ENCODE measurements at regions not wholly inside any gene's neighbourhood (a gene's known extent, or its start where the extent isn't known, plus 50 kb on each side); places are given as distances from the start of the nearest gene placed in this dataset.

- Mint-ChIP-seq H3K36me3 (no peaks in the 10 kb centered on the region), H3K4me1 (no peaks in the 10 kb centered on the region), H3K4me3 (no peak overlapping the region), H3K9me3 (peaks cover 2% of the 10 kb centered on the region), H3K27me3 (no peaks in the 10 kb centered on the region), H3K27ac (no peak overlapping the region)
- POLR2A ChIA-PET: no interaction called here
- DNase-seq (no peak), ATAC-seq (ENCODE audit: low read depth) (no peak)
Measured at GRCh38 chr2:116645155-116645554, 1169.3 kb upstream of the DDX18 start.

DNA sequence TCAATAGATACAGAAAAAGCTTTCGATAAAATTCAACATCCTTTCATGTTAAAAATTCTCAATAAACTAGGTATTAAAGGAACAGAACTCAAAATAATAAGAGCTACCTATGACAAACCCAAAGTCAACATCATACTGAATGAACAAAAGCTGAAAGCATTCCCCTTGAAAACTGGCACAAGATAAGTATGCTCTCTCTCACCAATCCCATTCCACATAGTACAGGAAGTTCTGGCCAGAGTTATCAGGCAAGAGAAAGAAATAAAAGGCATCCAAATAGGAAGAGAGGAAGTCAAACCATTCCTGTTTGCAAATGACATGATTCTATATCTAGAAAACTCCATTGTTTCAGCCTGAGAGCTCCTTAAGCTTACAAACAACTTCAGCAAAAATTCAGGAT, 1145.8 kb upstream of the DDX18 start:
- Mint-ChIP-seq H3K9me3 (peaks cover 8% of the 10 kb centered on the region), H3K4me1 (no peaks in the 10 kb centered on the region), H3K27me3 (no peaks in the 10 kb centered on the region), H3K36me3 (no peaks in the 10 kb centered on the region), H3K27ac (no peak overlapping the region), H3K4me3 (no peak overlapping the region)
- POLR2A ChIA-PET: no interaction called here
- no peak for DNase-seq
- ATAC-seq (ENCODE audit: low read depth): no peak

- H3K27me3 Mint-ChIP-seq: no peaks in the 10 kb centered on the region
- ATAC-seq (ENCODE audit: low read depth): no peak
- no peaks in the 10 kb centered on the region for H3K4me1 Mint-ChIP-seq
- no peaks in the 10 kb centered on the region for H3K36me3 Mint-ChIP-seq
- no peak overlapping the region for H3K4me3 Mint-ChIP-seq
- peaks cover 10% of the 10 kb centered on the region for H3K9me3 Mint-ChIP-seq
- no peak overlapping the region for H3K27ac Mint-ChIP-seq
- POLR2A ChIA-PET: no interaction called here
- DNase-seq: no peak
Measured at GRCh38 chr2:116669782-116670181, 1144.7 kb upstream of the DDX18 start.

GRCh38 chr2:116674188-116674587, 1140.3 kb upstream of the DDX18 start:
- Mint-ChIP-seq H3K4me1 (no peaks in the 10 kb centered on the region), H3K36me3 (no peaks in the 10 kb centered on the region), H3K27me3 (no peaks in the 10 kb centered on the region), H3K4me3 (no peak overlapping the region), H3K9me3 (peaks cover 6% of the 10 kb centered on the region), H3K27ac (no peak overlapping the region)
- DNase-seq (no peak), ATAC-seq (ENCODE audit: low read depth) (no peak)
- POLR2A ChIA-PET: no interaction called here

DNA sequence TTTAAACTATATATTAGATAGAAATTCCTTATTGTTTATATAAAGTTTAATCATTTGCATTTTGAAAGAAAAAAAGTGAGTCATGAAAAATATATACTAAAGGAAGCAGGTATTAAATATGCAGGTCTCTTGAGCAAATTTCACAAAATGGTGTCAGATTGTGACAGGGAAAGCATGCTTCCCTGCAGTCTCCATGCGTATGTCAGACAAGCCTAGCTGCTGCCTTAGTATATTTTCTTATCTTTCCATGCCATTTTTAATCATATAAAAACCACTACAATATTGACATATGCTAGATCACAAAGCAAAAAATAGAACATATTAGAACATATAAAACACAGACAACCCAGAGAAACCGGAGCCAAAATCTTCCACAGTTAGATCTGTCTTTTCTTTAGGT, 1137.7 kb upstream of the DDX18 start:
- Mint-ChIP-seq H3K36me3 (no peaks in the 10 kb centered on the region), H3K9me3 (peaks cover 9% of the 10 kb centered on the region)

DNA sequence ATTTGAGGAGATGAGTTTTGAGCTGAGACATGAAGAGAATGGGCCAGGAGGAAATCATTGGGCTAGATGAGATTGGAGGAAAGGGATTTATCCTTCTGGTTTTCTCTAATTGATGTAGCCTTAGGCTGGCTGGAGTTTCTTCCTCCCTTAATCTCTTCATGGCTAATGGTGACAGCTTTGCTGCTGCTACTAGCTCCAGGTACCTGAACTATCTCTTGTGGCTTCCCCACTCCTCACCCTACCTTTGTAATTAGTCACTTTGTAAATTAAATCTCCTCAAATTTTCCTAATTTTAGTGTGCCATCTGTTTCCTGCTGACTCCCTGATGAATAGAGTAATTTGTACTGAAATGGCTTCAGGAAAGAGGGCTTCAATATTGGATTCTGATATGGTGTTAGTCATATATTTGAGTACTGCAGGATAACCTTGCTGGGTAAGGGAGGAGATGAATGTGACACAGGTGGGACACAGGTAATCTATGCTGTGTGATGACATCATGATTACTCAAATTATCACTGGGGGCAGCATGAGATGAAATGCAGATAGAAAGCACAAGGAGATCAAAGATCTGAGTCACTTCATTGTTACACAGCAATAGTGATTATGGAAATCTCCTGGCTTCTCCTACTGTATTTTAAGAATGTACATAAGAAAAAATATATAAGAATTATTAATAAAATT, 1134.1 kb upstream of the DDX18 start:
- no peak overlapping the region for H3K27ac Mint-ChIP-seq
- H3K27me3 Mint-ChIP-seq: no peaks in the 10 kb centered on the region
- H3K36me3 Mint-ChIP-seq: no peaks in the 10 kb centered on the region
- DNase-seq: no peak
- H3K9me3 Mint-ChIP-seq: peaks cover 3% of the 10 kb centered on the region
- no peak overlapping the region for H3K4me3 Mint-ChIP-seq
- POLR2A ChIA-PET: no interaction called here
- no peaks in the 10 kb centered on the region for H3K4me1 Mint-ChIP-seq
- ATAC-seq (ENCODE audit: low read depth): no peak

More for the DNA sequence above, 1137.7 kb upstream of the DDX18 start:
- Mint-ChIP-seq H3K4me3 (no peak overlapping the region), H3K27ac (no peak overlapping the region), H3K27me3 (no peaks in the 10 kb centered on the region), H3K4me1 (no peaks in the 10 kb centered on the region)
- ATAC-seq (ENCODE audit: low read depth) (no peak), DNase-seq (no peak)
- POLR2A ChIA-PET: no interaction called here

- POLR2A ChIA-PET: no interaction called here
- Mint-ChIP-seq H3K36me3 (no peaks in the 10 kb centered on the region), H3K4me3 (no peak overlapping the region), H3K9me3 (no peaks in the 10 kb centered on the region), H3K27me3 (no peaks in the 10 kb centered on the region), H3K27ac (no peak overlapping the region), H3K4me1 (no peaks in the 10 kb centered on the region)
- DNase-seq (no peak), ATAC-seq (ENCODE audit: low read depth) (no peak)
Measured at GRCh38 chr2:116687371-116687770, 1127.1 kb upstream of the DDX18 start.

DNA sequence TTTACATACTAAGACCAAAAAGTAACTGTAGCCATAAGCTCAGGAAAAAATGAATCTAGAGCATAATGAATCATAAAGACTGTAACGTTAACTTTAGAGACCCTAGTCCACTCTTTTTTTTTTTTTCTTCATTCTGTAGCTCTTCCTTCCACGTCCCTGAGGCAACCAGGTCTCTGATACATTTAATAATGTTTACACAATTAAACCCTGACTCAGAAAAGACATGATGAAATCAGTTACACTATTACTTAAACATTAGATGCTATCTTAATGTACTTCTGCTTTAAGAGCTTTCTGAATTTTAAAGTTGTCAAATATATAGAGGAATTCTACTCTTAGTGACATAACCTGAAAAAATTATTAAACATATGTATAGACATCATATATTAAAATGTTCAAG, 1121.5 kb upstream of the DDX18 start:
- Mint-ChIP-seq H3K36me3 (no peaks in the 10 kb centered on the region), H3K27me3 (no peaks in the 10 kb centered on the region), H3K4me3 (no peak overlapping the region), H3K4me1 (no peaks in the 10 kb centered on the region), H3K9me3 (no peaks in the 10 kb centered on the region), H3K27ac (no peak overlapping the region)
- DNase-seq (no peak), ATAC-seq (ENCODE audit: low read depth) (no peak)
- POLR2A ChIA-PET: no interaction called here

- no peaks in the 10 kb centered on the region for H3K4me1 Mint-ChIP-seq
- POLR2A ChIA-PET: no interaction called here
- H3K27ac Mint-ChIP-seq: no peak overlapping the region
- ATAC-seq (ENCODE audit: low read depth) (no peak), DNase-seq (no peak)
- no peaks in the 10 kb centered on the region for H3K27me3 Mint-ChIP-seq
- no peaks in the 10 kb centered on the region for H3K9me3 Mint-ChIP-seq
- no peak overlapping the region for H3K4me3 Mint-ChIP-seq
- H3K36me3 Mint-ChIP-seq: no peaks in the 10 kb centered on the region
Measured at GRCh38 chr2:116696223-116696622, 1118.3 kb upstream of the DDX18 start.

GRCh38 chr2:116696903-116697302, 1117.6 kb upstream of the DDX18 start:
- no peak for ATAC-seq (ENCODE audit: low read depth)
- Mint-ChIP-seq H3K36me3 (no peaks in the 10 kb centered on the region), H3K4me1 (no peaks in the 10 kb centered on the region), H3K27ac (no peak overlapping the region), H3K4me3 (no peak overlapping the region), H3K9me3 (no peaks in the 10 kb centered on the region), H3K27me3 (no peaks in the 10 kb centered on the region)
- POLR2A ChIA-PET: no interaction called here
- no peak for DNase-seq

GRCh38 chr2:116706396-116706795, 1108.1 kb upstream of the DDX18 start:
- Mint-ChIP-seq H3K9me3 (peaks cover 3% of the 10 kb centered on the region), H3K4me1 (no peaks in the 10 kb centered on the region), H3K4me3 (no peak overlapping the region), H3K36me3 (no peaks in the 10 kb centered on the region), H3K27me3 (no peaks in the 10 kb centered on the region), H3K27ac (no peak overlapping the region)
- POLR2A ChIA-PET: no interaction called here
- no peak for ATAC-seq (ENCODE audit: low read depth)
- DNase-seq: no peak

DNA sequence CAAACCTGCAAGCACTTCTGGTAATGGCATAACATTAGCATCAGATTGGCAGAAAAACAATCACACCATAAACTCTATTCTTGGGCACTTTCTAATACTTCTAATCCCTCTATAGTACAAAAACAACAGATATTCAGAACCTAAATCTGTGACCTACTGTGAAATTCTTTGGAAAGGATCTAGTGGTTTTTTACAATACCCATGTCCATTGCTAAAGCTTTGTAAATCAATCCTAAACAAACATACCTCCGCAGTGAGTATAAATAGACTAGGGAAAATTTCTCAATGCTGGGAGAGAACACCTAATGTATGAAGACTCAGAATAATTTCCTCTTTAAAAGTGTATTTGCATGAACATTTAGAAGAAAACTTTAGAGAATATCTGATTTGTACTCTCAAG, 1098.5 kb upstream of the DDX18 start:
- DNase-seq (no peak), ATAC-seq (ENCODE audit: low read depth) (no peak)
- Mint-ChIP-seq H3K4me3 (no peak overlapping the region), H3K9me3 (peaks cover 5% of the 10 kb centered on the region), H3K27ac (no peak overlapping the region), H3K4me1 (no peaks in the 10 kb centered on the region), H3K27me3 (no peaks in the 10 kb centered on the region), H3K36me3 (no peaks in the 10 kb centered on the region)
- POLR2A ChIA-PET: no interaction called here

DNA sequence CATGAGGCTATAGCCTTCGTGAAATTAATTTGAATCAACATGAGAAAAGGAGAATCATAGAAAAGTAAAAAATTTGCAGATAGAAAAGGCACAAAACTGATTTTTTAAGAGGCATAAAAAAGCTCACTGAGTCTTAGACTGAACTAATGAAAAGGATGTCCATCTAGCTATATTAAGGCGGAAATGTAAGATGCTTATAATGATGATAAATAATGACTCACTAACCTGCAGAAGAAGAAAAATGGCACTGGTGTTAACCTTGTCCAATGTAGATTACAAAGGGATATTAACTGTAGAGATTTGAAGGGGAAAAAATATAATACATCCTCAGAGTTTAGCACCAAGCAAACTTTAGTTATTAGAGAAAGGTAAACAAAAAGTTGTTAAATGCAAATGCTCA, 1098.0 kb upstream of the DDX18 start:
- Mint-ChIP-seq H3K4me1 (no peaks in the 10 kb centered on the region), H3K27ac (no peak overlapping the region), H3K27me3 (no peaks in the 10 kb centered on the region), H3K36me3 (no peaks in the 10 kb centered on the region), H3K9me3 (peaks cover 4% of the 10 kb centered on the region), H3K4me3 (no peak overlapping the region)
- DNase-seq (no peak), ATAC-seq (ENCODE audit: low read depth) (no peak)
- POLR2A ChIA-PET: no interaction called here

- Mint-ChIP-seq H3K27me3 (no peaks in the 10 kb centered on the region), H3K4me1 (no peaks in the 10 kb centered on the region), H3K27ac (no peak overlapping the region), H3K4me3 (no peak overlapping the region), H3K9me3 (peaks cover 2% of the 10 kb centered on the region), H3K36me3 (no peaks in the 10 kb centered on the region)
- POLR2A ChIA-PET: no interaction called here
- DNase-seq (no peak), ATAC-seq (ENCODE audit: low read depth) (no peak)
Measured at GRCh38 chr2:116717832-116718231, 1096.7 kb upstream of the DDX18 start.

DNA sequence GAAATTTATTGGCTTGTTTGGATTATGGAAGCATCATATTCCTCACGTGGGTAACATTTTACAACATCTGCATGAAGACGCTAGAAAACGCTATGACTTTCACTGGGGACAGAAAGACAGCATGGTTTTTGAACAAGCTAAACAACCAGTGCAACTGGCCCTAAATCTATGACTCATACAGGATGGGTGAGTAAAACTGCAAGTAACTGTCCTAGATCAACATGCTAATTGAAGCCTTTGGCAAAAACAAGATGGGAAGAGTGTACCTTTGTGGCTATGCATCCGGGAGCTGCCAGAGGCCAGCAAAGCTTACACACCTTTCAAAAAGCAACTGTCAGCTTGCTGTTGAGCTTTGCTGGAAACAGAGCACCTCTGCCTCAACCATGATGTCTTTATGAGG, 1096.0 kb upstream of the DDX18 start:
- H3K4me1 Mint-ChIP-seq: no peaks in the 10 kb centered on the region
- peaks cover 2% of the 10 kb centered on the region for H3K9me3 Mint-ChIP-seq
- H3K27ac Mint-ChIP-seq: no peak overlapping the region
- H3K4me3 Mint-ChIP-seq: no peak overlapping the region
- no peak for DNase-seq
- ATAC-seq (ENCODE audit: low read depth): no peak
- POLR2A ChIA-PET: no interaction called here
- no peaks in the 10 kb centered on the region for H3K36me3 Mint-ChIP-seq
- H3K27me3 Mint-ChIP-seq: no peaks in the 10 kb centered on the region

Measured in activated naive CD8-positive, alpha-beta T cell treated with anti-CD3 and anti-CD28 coated beads, Interleukin-2, amount 10 ng/mL, durations not matched to agents 7 days and 5 days (primary cell).